ENCODE measurements at regions not wholly inside any gene's neighbourhood (a gene's known extent, or its start where the extent isn't known, plus 50 kb on each side); places are given as distances from the start of the nearest gene placed in this dataset.

GRCh38 chr1:115527746-115528145 is 114.0 kb upstream of the VANGL1 start:
- Mint-ChIP-seq H3K27me3 (ENCODE audit: low read depth) (no peaks in the 10 kb centered on the region), H3K36me3 (ENCODE audit: insufficient read depth in 1 of 3, low read depth in 3 of 3) (no peaks in the 10 kb centered on the region), H3K4me1 (peaks cover 29 to 31% of the 10 kb centered on the region in 2 experiments), H3K4me3 (no peak overlapping the region), H3K27ac (no peak overlapping the region), H3K9me3 (no peaks in the 10 kb centered on the region)
- H3K14ac ChIP-seq (ENCODE audit: insufficient read depth, low read length) = no peak overlapping the region
- no peaks in the 10 kb centered on the region for H4K20me1 ChIP-seq (ENCODE audit: control insufficient read depth, insufficient read depth, insufficient read length)
- H3K27me3 ChIP-seq (ENCODE audit: insufficient read depth, low read length) = no peaks in the 10 kb centered on the region
- H2AFZ ChIP-seq (ENCODE audit: low read length) = no peak overlapping the region
- no peak for DNase-seq
- H3K4ac ChIP-seq (ENCODE audit: low read depth, low read length) = no peak overlapping the region
- no peak overlapping the region for H2BK15ac ChIP-seq (ENCODE audit: low read depth, low read length)
- H3K4me1 ChIP-seq (ENCODE audit: insufficient read depth, low read length) = peaks cover 6% of the 10 kb centered on the region; the same call in 1 of the 2 replicates
- no peak overlapping the region for H3K27ac ChIP-seq (ENCODE audit: insufficient read length, low read depth, low read length)
- no peak overlapping the region for H4K8ac ChIP-seq (replicated peaks; ENCODE audit: insufficient read length, low read depth, low read length)
- H4K91ac ChIP-seq (ENCODE audit: insufficient read length, low read depth, low read length) = no peak overlapping the region
- H3K79me1 ChIP-seq (ENCODE audit: insufficient read depth, low read depth, low read length, poor library complexity, severe bottlenecking) = no peaks in the 10 kb centered on the region
- H3K9me3 ChIP-seq (ENCODE audit: control insufficient read depth, low read depth, low read length) = no peaks in the 10 kb centered on the region
- H3K79me2 ChIP-seq (ENCODE audit: insufficient read depth, low read length) = no peaks in the 10 kb centered on the region
- no peak overlapping the region for H3T11ph ChIP-seq (ENCODE audit: low read length)
- H3K9ac ChIP-seq (ENCODE audit: extremely low read depth, insufficient read length, low read length) = no peak overlapping the region
- H3K56ac ChIP-seq (ENCODE audit: insufficient read length, low read depth, low read length) = no peak overlapping the region
- no peak overlapping the region for H2BK20ac ChIP-seq (ENCODE audit: low read depth, low read length, poor library complexity, severe bottlenecking)
- no peak overlapping the region for H3K23ac ChIP-seq (ENCODE audit: insufficient read length, low read depth, low read length)
- H2BK12ac ChIP-seq (ENCODE audit: insufficient read length, low read depth, low read length) = no peak overlapping the region
- TF ChIP-seq, protein P1, sequence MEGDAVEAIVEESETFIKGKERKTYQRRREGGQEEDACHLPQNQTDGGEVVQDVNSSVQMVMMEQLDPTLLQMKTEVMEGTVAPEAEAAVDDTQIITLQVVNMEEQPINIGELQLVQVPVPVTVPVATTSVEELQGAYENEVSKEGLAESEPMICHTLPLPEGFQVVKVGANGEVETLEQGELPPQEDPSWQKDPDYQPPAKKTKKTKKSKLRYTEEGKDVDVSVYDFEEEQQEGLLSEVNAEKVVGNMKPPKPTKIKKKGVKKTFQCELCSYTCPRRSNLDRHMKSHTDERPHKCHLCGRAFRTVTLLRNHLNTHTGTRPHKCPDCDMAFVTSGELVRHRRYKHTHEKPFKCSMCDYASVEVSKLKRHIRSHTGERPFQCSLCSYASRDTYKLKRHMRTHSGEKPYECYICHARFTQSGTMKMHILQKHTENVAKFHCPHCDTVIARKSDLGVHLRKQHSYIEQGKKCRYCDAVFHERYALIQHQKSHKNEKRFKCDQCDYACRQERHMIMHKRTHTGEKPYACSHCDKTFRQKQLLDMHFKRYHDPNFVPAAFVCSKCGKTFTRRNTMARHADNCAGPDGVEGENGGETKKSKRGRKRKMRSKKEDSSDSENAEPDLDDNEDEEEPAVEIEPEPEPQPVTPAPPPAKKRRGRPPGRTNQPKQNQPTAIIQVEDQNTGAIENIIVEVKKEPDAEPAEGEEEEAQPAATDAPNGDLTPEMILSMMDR (conservative IDR thresholded peaks at IDR 0.05) = no peak
- H3K18ac ChIP-seq (ENCODE audit: insufficient read length, low read depth, low read length) = no peak overlapping the region
- no peak overlapping the region for H4K5ac ChIP-seq (ENCODE audit: insufficient read length, low read depth, low read length)
- H3K4me2 ChIP-seq (ENCODE audit: insufficient read depth, insufficient read length, low read length) = no peak overlapping the region
- no peak overlapping the region for H2BK5ac ChIP-seq (ENCODE audit: insufficient read length, low read length)
- no peaks in the 10 kb centered on the region for H3K23me2 ChIP-seq (ENCODE audit: insufficient read length, low read depth, low read length, poor library complexity, severe bottlenecking)
- WGBS (ENCODE audit: extremely low coverage, insufficient read length, low lambda C conversion rate) = no CpG with 5 or more reads among the region's 5 CpGs
- no peak overlapping the region for H2AK5ac ChIP-seq (ENCODE audit: insufficient read length, low read length)
- no peak overlapping the region for H2BK120ac ChIP-seq (ENCODE audit: low read depth, low read length, poor library complexity, severe bottlenecking)

All from H9 (cell line).